DMS 273 treated with DMSO at 0.1 percent for 48 hours (cell line): ENCODE measurements at regions not wholly inside any gene's neighbourhood (a gene's known extent, or its start where the extent isn't known, plus 50 kb on each side); places are given as distances from the start of the nearest gene placed in this dataset.

Experiments
- DNase-seq: peaks from one replicate; lab custom pipeline; 2025; lab: John Stamatoyannopoulos, UW

DNA sequence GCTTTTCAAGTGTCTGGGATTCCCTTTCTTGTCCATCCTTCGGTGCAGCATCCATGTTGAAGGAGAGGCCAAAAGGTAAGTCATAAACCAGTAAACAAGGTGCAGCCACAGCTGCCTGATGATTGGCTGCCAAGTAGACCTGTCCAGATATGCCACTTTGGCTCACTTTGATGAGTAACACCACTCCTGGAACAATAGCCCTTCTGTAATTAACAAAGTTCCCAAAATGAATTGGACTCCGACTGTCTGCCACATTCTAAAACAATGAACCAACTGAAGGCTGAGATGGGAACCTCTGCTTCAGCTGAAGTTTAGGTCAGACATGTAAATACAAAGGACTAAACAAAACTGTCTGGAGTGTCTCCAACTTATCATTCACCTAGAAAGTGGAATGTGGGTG, 82.2 kb upstream of the LGALSL start:
- no peak for DNase-seq

DNA sequence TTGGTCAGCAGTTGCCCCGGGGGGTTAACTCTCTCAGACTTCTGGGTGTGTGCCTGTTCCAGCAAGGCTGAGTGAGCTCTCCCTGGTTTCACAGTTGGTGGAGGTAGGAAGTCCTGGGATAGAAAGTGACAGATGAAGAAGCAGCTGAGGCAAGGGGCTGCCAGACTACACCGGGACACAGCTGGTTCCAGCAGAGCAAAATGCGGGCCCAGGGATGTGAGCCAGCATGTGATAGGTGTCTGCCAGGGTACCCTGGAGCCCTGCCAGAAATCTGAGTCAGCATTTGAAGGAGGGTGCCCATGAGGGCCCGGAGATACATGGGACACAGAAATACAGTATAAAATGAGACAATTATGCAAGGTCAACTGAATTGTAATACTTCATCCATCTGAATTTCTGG, 79.3 kb upstream of the LGALSL start:
- no peak for DNase-seq

DNA sequence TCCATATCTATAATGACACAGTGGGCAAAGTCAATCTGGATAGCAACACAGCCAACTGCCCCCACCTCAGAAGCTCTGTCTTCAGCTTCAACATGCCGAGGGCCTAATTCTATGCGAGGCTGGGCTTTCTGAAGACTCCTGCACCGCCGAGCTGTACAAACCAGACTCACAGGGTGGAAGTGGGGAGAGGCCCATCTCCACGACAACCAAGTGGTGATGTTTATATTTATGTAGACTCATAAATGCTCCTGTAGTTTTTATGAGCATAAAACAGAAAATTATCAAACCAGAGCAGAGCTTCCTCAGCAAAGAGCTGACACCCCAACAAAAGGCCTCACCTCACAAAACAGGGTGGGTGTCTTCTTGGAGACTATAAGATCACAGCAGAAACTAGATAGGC, 77.0 kb upstream of the LGALSL start:
- DNase-seq, result no peak

DNA sequence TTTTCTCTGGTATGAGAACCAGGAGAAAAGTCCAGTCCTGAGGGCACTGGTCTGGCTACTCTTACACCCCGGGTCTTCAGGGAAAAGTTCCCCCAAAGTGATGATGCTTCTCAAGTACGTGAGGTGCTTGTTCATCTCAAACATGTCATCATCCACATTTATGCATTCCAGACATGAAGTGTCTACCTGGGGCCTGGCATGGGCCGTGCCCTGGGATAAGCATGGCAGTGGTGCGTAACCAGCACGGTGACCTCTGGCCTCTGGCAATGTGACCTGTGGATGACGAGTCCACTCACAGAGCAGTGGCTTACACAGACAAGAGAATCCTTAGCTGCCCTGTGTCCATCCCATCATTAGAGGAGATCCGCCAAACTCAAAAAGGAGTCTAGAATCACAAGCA, 74.8 kb upstream of the LGALSL start:
- DNase-seq, result no peak

DNA sequence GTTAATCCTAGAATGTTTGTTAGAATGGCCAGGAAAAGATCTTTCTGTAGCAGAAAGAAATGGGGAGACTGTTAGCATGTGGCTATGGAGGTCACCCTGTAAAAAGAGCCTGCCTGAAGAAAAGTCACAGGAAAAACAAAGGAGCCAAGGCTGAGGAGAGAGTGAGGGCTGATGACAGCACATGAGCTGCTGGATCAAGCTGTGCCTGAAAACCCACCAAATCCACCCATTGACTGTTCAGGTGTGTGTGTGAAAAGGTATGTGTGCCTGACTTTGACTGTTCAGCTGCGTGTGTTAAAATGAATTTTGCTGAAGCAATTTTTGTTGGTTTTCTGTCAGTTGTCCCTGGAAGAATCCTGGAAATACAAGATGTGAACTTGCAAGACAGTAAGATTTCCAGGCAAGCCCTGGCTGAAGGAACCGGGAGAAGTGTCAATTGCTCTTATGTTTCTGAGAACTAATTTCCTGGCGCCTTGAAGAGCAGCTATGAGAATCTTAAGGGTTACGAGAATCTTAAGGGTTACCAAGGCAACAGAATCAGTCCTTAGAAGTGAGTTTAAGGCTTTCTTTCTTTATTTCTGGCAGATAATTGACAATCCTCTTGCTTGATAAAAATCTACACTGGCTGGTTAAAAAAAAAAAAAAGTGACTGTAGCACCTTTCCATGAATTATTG, 73.0 kb upstream of the LGALSL start:
- no peak for DNase-seq

DNA sequence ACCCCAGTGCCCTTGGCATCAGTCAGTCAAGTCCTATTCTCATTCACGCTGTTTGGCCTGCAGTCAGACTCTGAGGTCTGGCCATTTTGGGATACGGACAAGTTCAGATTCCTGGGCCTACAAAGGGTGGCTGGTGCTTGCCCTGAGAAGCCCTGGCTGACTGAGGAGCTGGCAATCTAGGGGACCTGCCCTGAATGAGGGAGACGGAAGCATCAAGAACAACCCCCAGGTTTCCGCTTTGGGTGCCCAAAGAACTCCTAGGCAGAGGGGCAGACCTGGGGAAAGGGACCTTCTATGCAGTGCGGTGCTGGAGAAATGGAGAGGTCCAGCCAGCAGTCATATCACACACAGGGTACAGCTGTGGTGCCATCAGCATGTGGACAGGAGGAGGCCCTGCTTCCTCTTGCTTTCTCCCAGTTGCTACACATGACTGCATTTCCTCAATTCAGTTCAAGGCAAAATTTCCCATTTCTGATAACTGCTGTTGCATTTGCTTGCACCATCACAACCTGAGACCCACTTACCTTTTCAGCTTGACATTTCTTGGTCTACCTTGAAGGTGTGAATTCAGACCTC, 70.9 kb upstream of the LGALSL start:
- DNase-seq, result no peak

DNA sequence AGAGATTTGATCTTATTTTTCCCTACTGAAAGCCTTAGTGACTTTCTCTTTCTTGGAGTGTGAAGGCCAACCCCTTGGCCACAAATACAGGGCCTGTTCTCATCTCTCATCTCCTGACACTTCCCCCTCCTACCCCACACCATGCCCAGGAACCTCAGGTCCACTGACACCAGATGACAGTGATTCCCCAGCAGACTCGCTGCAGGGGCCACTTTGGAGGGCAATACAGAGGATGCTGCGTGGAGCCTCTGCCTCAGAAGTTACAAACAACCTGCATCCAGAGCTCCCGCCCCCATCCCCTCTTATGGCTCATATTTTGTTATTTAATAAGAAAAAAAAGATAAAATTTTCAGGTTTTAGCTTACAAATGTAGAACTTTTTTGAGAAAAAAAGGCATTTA, 70.1 kb upstream of the LGALSL start:
- no peak for DNase-seq

DNA sequence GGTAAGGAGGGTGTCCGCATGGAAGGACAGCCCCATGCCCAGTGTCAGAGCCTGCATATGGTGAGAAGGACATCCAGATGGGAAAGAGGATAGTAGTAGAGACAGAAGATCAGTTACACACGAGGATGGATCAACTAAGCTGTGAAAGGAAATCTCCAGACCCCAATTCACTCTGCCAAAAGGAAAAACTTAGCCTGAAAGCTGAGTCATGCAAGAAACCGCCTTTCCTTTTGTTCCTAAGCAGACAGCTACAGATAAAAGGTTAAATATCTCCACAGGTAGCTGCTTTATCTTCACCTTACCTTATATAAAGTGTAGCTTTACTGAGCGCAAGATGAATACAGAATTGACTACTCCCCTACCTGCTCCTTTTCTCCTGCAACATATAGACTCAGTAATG, 67.3 kb upstream of the LGALSL start:
- no peak for DNase-seq

DNA sequence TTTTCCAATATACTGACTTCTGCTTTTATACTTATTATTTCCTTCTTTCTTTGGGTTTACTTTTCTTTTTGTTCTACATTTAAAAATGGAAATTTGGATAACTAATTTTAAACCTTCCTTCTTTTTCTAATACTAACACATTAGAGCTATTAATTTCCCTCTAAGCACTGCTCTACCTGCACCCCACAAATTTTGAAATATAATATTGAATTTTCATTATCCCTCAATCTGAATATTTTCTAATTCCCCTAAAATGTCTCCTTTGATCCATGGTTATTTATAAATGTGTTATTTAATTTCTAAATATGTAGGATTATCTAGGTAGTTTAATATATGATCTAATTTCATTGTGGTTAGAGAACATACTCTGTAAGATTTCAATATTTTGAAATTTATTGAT, 63.4 kb upstream of the LGALSL start:
- DNase-seq, result no peak

DNA sequence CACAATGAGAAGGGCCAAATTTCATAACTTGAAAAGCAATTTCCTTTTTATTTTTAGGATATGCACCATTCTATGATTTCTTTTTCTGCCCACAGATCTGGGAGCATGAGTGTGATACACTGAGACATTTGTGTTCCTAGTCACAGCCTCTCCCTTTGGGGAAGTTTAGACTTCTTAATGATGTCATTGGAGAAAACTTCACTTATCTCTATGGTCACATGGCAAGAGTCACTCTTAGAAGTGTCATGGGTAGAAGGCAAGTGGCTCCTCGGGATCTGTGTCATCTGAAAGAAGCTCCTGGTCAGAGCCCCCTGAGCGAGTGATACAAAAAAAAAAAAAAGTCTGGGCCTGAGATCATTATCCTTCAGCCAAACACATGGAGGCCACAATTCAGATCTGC, 62.5 kb upstream of the LGALSL start:
- no peak for DNase-seq

DNA sequence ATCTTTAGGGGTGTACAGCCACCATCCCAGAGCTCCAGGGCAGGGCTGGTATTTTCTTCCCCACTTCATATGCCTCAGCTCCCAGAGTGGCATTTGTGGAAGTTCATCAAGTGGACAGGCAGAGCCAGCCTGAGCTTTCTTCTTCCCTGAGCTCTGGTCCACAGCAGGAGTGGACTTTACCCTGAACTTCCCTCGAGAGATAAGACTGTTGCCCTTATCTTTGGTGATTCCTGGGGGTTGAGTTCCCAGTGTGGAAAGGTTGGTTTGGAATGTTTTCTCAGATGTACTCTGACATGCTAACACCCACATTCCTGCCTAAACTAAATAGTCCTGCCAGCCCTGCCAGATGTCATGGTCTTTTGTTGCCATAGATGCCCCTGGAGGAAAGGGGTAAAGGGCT, 62.0 kb upstream of the LGALSL start:
- DNase-seq, result no peak

DNA sequence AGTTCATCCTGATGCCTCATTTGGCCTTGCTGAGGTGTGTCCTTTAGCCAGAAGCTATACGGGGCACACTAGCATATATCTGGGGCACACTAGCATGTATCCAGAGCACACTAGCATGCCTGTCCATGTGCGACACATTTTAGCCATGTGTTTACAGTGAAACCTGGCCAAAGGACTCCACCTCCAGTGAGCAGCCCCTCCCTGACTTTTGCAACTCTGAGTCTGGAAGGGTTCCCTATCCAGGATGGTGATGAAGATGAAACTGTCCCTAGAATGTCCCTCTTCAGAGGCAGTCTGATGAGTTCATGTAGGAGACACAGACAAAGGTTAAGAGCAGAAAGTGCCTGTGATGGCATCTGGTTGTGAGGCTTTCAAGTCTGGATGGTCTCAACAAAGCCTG, 61.4 kb upstream of the LGALSL start:
- no peak for DNase-seq

DNA sequence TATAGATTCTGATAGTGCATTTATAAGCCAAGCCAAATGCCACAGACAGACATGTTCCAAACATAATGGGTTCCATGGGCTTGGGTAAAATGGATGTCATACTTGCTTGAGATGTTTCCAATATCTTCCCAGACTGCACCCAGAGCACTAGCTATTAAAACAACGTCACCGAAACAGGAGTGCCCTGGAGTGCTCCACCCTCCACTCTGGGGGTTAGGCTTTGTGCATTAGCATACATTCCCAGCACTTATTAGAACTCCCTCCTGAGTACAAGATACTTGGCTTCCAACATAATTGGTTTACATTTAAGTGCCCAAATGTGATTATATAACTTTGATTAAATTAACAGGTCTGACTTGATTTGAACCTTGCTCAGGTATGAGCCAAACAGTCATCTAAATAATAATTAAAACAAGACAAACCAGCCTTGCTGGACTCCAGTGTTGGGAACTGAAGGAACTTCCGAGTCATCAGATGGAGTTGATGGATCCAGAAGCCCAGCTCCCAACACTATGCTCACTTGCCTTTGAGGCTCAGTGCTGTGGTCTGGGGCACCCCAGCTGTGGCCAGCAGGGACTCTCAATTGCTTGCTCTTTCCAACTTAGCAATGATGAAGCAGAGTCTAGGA, 60.5 kb upstream of the LGALSL start:
- DNase-seq, result no peak

DNA sequence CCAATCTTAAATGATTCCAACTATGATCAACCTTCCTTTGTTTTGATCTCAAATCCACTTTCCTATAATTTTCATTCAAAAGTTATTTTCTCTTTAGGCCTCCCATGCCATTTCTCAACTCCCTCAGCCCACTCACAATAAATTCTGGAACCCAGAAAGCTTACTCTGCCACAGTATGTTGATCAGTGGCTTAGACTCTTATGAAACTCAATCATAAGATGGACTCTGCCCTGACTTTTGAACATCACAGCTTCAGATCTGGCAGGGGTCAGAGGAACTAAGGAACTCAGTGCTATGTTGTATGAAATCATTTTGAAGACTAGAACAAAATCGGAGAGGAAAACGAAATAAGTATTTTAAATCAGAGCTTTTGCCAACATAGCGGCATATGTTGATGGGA, 59.8 kb upstream of the LGALSL start:
- no peak for DNase-seq

DNA sequence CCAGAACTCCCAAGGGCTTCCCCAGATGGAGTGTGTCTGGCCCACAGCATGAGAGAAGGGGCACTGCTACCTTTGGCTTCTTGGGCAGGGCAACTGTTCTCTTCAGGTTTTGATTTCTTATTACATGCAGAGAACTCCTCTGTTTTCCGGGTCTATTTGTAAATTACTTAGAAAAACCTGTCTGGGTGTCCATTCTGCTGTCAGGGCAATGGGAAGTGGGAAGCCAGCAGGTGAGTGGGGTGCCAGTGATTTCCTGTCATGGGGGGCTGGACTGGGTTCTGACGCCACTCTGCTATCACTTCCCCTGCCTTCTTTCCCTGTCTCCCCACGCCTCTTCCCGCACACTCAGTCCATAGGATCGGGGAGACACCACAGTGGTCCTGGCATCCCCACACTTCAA, 58.0 kb upstream of the LGALSL start:
- no peak for DNase-seq

DNA sequence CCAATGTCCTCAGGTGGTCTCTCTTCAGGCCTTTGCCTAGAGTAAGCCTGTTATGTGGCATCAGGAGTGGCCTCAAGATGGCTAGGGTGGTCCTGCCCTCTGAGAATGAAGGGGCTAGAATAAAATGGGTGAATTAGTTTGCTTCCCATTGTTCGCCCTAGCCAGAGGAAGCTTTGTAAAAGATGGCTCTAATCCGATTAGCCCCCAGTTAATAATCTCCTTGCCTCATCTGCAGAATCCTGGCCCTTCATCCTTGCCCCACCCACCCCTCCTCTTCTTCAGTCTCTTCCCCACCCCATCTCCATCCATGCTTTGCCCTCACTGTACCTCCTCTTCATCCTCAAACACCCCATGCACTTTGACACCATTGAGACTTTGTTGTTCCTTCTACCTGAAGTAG, 57.4 kb upstream of the LGALSL start:
- no peak for DNase-seq

DNA sequence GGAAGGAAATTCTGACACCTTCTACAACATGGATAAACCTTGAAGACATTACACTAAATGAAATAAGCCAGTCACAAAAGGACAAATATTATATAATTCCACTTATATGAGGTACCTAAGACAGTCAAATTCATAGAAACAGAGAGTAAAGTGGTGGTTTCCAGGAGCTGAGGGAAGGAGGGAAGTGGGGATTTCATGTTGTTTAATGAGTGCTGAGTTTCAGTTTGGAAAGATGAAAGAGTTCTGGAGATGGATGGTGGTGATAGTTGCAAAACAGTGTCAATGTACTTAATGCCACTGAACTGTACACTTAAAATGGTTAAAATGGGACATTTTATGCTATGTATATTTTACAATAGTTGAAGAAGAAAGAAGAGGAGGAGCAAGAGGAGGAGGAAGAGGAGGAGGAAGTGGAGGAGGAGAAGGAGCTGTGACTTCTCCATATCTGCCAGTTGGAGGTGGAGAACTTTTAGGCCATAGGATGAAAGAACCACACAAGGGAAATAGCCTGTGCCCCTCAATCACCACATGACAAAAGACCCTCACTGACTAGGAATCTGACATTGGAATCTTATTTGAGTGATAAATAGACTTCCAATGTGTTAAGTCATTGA, 55.3 kb upstream of the LGALSL start:
- DNase-seq, result no peak

DNA sequence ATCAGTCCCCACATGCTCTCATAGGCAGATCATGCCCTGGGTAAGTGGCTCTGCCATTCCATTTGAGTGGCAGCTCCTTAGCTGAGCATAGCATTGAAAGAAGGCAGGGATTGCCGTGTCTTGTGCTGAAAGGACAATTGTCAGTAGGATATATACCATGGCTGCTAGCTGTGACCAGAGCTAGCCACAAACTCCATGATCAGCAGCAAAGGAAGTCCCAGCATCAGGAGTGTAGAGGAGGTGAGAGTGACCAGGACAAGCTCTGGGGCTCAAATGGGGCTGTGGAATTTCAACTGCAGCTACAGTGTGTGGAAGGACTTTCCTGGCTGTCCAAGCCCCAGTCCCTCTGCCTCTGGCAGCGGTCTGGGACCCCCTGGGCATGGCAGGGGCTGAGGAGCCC, 54.4 kb upstream of the LGALSL start:
- DNase-seq, result no peak

DNA sequence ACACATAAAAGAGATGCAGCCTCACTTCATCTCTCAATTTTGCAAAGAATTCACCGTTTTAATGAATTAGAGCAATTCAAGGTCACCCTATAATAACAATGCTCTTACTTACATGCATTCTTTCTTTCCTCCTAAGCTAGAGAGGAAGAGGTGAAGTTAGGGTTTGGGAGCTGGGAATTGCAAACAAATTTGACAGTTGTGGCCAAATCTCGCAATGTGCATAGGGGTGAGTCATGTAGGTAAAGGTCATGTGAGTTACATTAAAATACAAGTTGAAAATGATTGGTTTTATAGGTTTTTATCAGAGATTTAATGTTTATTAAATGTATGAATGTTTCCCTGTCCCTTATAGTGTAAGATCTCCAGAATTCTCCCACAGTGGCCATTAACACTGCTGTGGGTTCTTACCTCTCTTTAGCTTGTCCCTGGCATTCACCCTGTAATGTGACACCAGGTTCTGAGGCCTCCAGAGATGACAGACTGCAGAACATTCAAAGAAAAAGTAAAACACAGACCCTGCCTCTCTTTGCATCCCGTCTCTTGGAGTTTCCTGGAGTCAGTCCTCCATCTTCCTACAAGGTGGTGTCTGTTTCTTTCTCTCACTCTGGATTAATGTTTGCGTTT, 53.7 kb upstream of the LGALSL start:
- no peak for DNase-seq

DNA sequence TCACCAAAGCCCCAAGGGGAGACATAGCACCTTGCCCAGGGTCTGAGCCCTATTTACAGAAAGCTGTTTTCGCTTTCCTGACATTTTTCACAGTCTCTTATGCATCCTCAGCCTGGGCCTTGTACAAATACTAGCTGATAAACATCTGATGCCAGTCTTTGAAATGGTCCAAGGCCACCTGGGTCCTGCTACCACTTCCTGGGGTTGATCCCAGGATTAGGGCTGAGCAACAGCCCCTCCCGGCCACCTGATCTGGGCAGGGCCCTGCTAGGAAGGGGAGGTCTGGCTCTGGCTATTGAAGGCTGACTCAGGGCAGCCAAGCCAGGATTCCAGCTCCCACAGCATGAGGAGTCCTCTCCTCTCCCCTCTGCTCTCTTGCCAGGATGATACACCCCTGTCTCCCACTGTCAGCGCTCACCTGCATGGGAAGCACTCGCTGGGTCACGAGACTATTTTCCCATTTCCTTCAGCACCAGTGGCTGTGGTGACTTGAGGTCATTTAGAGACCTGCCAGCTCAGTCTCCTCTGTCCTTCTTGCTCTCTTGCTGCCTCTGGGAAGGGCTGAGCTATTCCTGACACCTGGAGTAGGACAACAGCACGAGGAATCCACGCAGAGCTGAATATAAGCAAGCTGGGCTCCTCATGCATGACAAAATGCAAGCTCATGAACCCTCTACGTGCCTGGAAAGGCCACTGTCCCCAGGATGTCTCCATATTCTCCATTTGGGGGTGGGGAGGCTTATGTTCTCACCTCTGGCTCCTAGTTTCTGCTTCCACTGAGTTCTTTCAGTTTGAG, 53.0 kb upstream of the LGALSL start:
- DNase-seq, result no peak

DNA sequence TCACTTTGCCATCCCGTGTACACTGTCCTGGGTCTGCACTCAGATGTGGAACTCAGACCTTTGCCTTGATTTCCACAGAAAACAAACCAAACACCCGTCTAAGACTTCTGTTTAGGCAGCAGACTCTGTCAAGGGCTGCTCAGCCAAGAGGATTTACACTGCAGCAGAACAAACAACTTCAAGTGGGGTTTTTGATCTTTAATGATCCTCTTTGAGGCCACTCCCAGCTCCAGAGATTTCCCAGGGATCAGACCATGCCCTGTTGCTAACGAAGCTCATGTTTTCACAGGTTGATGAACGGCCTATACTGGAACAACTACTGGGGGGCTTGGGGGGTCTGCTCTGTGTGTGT, 52.5 kb upstream of the LGALSL start:
- DNase-seq, result no peak

DNA sequence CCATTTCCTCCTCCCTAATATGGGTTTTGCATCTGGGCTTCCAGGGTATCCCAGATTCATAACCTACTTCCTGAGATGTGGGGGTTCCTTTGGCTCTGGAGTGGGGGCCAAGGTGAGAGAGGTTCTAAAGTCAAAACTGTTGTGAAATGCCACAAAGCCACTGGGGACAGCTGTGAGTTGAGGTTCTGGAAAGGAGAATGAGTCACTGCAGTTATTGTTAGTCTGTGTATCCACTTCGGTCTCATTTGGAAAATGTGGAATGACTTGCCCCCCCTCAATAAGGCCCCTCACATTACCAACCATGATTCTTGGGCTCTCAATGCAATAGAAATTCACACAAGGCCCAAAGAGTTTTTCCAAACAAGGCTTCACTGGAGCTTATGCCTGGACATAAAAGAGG, 51.1 kb upstream of the LGALSL start:
- no peak for DNase-seq
